Ectodermal cell (in vitro differentiated cells): ENCODE measurements at regions not wholly inside any gene's neighbourhood (a gene's known extent, or its start where the extent isn't known, plus 50 kb on each side); places are given as distances from the start of the nearest gene placed in this dataset.
"Not testable (repeated sequence)": the region's sequence is repeated elsewhere in the genome, so short reads cannot be mapped to it uniquely, and the experiment has no call there.

Source experiments
- H3K27ac ChIP-seq: 2 replicates; pipeline ENCODE4 v1.7.0; 2013; ENCODE audit warnings: mild to moderate bottlenecking, low read depth, low read length; ENCODE audit not compliant: insufficient read depth, poor library complexity, severe bottlenecking
- H3K27me3 ChIP-seq: 2 replicates; pipeline ENCODE4 v1.7.0; 2013; ENCODE audit warnings: mild to moderate bottlenecking, low read length; ENCODE audit not compliant: insufficient read depth, control insufficient read depth, poor library complexity, severe bottlenecking
- H3K36me3 ChIP-seq: one replicate; pipeline ENCODE4 v1.7.0; 2013; ENCODE audit warnings: low read length; ENCODE audit not compliant: control insufficient read depth, insufficient read depth
- H3K4me1 ChIP-seq: one replicate; pipeline ENCODE4 v1.7.0; 2013; ENCODE audit warnings: low read length; ENCODE audit not compliant: control insufficient read depth, insufficient read depth
- H3K4me3 ChIP-seq: 2 replicates; pipeline ENCODE4 v1.7.0; 2013; ENCODE audit warnings: low read depth, low read length, control low read depth; ENCODE audit not compliant: insufficient read depth
- H3K9me3 ChIP-seq: 2 replicates; pipeline ENCODE4 v1.7.0; 2013; ENCODE audit warnings: mild to moderate bottlenecking, low read length, moderate library complexity; ENCODE audit not compliant: control insufficient read depth
- WGBS, 2 experiments: methylation state at CpG; one replicate each; pipeline ENCODE4 v1.1.7; 2013; ENCODE audit warnings: missing lambda C conversion rate in 2 of 2; 5-methylcytosine and 5-hydroxymethylcytosine counted together

- WGBS, 2 experiments = 88 to 92% methylated on average over 8 to 10 of the region's 11 CpGs
- H3K27ac ChIP-seq, H3K4me3 ChIP-seq, H3K36me3 ChIP-seq, H3K4me1 ChIP-seq, H3K27me3 ChIP-seq, H3K9me3 ChIP-seq: not testable (repeated sequence)
Observed at GRCh38 chr16:29264080-29264837, 142.3 kb downstream of the NPIPB11 start.

DNA sequence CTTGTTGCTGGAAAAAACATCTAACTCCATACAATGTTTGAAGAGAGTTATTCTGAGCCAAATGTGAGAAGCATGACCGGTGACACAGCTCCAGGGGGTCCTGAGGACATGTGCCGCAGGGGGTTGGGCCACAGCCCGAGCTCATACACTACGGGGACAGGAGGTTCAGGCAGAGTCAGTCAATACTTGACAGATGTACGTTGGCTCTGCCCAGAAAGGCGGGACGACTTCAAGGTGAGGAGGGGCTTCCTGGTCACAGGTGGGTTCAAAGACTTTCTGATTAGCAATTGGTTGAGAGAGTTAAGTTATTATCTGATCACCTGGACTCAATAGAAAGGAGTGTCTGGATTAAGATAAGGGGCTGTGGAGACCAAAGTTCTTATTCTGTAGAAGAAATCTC lies 143.8 kb downstream of the NPIPB11 start:
- H3K36me3 ChIP-seq, H3K4me3 ChIP-seq, H3K27ac ChIP-seq, H3K4me1 ChIP-seq, H3K27me3 ChIP-seq, H3K9me3 ChIP-seq: not testable (repeated sequence)
- WGBS, 2 experiments = 93 to 96% methylated on average over 7 of the region's 7 CpGs

DNA sequence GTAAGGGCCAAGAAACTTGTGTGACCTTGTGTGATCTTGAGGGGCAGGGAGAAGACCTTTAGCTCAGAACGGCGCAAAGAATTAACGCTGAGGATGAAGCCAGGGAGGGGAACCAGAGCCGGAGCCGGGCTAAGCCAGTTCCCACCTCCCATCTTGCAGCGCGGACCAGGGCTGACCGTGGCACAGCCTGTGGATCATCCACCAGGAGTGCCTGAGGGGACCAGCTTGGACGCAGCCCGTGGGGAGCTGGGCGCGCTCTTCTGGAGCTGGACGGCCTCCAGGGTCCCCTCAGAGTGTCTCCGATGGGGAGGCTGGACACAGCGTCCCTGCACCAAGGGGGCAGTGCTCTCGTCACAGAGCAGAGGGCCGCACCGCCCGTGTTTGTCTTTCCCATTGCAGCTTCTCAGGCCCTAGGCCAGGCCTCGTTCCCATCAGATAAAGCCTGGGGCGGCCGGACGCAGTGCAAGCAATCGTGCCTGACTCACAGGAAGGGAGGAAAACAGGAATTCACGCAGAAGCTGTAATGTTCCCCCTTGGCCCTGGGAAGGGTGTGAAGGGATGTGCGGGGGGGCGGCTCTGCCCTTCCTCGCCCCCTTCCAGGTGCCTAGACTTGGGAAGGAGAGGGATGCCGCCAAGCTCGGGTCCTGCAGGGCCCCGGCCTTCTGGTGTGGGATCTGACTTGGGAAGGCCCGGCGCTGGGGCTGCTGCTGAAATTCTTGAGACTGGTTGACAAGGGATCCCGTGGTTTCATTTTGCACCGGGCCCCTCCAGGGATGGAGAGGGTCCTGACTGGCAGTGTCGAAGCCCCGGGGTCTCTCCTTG lies 144.9 kb downstream of the NPIPB11 start:
- not testable (repeated sequence) for H3K4me1 ChIP-seq, H3K27ac ChIP-seq, H3K27me3 ChIP-seq, H3K4me3 ChIP-seq, H3K36me3 ChIP-seq, H3K9me3 ChIP-seq
- WGBS, 2 experiments = 88 to 89% methylated on average over 28 to 29 of the region's 37 CpGs

DNA sequence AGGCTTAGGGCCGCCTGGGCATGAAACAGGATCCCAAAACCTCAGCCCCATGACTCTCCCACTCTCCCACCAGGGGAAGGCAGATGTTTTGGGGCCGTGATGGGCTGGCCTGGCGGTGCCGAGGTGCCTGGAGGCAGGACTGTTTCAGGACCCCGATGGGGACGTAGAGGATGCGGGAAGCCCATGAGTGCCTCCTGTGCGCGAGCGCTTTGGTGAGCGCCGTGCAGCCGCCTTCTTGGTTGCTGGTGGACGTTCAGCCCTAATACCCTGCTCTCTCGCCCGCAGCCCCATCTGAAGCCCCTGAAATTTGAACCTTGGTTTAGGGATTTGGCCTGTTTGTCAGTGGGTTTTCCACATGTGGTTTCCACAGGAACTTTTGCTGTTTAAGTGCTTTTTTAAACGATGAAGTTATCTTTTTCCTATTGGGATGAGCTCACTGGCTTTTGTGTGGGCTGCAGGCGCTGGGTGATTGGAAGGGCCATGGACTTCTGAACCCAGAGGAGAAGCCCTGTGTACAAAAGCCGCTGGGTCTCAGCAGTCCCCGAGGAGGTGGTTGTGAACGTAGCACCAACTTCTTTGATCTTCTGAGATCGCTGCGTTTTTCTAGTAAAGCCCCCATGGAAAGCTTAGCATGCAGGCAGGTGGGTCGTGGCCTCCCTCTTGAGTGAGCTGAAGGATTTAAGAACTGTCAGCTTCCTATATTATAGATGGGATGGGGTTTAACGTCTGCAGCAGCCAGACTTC lies 145.7 kb downstream of the NPIPB11 start:
- not testable (repeated sequence) for H3K27ac ChIP-seq, H3K27me3 ChIP-seq, H3K36me3 ChIP-seq, H3K4me3 ChIP-seq, H3K9me3 ChIP-seq, H3K4me1 ChIP-seq
- 90 to 96% methylated on average over 23 to 25 of the region's 25 CpGs for WGBS, 2 experiments

- WGBS, 2 experiments = 84 to 92% methylated on average over 19 to 25 of the region's 25 CpGs
- H3K9me3 ChIP-seq, H3K27ac ChIP-seq, H3K4me1 ChIP-seq, H3K4me3 ChIP-seq, H3K36me3 ChIP-seq, H3K27me3 ChIP-seq: not testable (repeated sequence)
Observed at GRCh38 chr16:29259635-29260457, 146.7 kb downstream of the NPIPB11 start.

DNA sequence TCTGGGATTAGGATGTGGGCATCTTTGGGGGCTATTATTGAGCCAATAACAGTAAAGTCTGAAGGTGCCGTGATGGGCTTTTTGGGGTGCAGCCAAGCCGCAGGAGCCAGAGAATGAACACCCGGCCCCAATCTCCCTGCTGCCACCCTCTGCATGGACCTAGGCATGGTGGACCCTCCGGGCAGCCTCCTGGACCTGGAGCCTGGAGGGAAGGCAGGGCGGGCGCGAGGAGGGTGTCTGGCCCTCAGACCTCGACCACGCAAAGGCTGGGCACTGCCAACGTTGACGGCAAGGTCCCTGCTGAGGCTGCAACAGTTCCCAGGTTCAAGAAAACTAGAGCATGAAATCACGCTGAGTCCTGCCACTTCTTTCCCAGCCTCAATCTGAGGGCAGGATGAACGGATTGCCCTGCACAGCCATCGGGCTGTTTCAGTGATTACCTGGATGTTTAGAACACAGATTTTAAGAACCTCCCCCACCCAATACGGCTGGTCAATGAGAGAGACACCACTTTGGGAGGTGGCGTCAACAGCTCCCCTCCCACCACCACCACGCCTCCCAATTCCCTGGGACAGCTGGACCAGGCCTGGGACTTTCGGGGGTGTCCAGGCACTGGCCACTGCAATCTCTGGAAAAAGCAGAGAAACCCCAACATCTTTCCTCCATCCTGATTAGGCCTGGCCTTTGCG lies 147.4 kb downstream of the NPIPB11 start:
- H3K9me3 ChIP-seq, H3K27ac ChIP-seq: not testable (repeated sequence)
- 93 to 94% methylated on average over 19 of the region's 19 CpGs for WGBS, 2 experiments

DNA sequence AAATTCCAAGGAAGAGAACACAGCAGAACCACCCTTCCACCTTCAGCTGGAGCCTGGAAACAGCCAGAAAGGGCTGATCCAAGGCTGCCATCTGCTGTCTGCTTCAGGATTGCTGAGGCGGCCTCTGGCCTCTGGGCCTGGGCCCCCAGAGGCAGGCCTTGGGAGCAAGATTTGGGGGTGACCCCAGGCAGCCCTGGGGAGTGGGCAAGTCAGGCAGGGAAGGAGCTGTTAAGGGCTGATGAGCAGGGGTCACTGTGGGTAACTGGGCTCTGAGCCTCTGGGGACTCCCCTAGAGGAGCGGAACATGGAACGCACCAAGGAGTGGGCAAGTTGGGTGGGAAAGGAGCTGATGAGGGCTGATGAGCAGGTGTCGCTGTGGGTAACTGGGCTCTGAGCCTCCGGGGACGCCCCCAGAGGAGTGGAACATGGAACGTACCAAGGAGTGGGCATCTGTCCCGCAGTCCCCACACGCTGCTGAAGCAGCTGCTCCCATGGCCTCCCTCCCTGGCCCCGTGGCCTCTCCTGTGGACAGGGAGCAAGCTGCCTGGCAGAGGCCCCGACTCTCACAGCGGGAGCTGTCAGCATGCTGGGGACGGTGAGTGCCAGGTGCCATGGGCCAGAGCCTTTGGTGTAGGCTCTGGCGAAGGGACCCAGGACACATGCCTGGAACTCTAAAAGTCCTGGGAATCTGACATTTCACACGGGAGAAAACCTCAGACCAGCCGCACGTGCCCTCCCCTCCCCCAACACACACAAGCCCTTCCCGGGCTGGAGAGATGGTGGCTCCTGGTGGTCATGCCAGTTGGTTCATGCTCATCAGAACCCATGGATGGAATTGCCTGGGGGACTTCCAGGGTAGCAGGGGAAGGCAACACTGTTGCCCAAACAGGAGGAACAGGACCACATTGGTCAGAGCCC lies 148.8 kb downstream of the NPIPB11 start:
- not testable (repeated sequence) for H3K27me3 ChIP-seq, H3K4me1 ChIP-seq, H3K4me3 ChIP-seq, H3K9me3 ChIP-seq, H3K36me3 ChIP-seq, H3K27ac ChIP-seq
- 84 to 87% methylated on average over 18 of the region's 18 CpGs for WGBS, 2 experiments

More for the DNA sequence above, 147.4 kb downstream of the NPIPB11 start:
- not testable (repeated sequence) for H3K4me1 ChIP-seq, H3K27me3 ChIP-seq, H3K36me3 ChIP-seq, H3K4me3 ChIP-seq

- Histone ChIP-seq H3K27me3 (no peaks in the 10 kb centered on the region), H3K4me1 (no peaks in the 10 kb centered on the region), H3K9me3 (no peaks in the 10 kb centered on the region), H3K4me3 (no peak overlapping the region), H3K27ac (no peak overlapping the region), H3K36me3 (no peaks in the 10 kb centered on the region)
- 91 to 92% methylated on average over 27 of the region's 27 CpGs for WGBS, 2 experiments
Observed at GRCh38 chr16:29256501-29256981, 150.0 kb downstream of the NPIPB11 start.

GRCh38 chr16:29255957-29256356 lies 150.6 kb downstream of the NPIPB11 start:
- not testable (repeated sequence) for H3K9me3 ChIP-seq, H3K4me3 ChIP-seq, H3K27ac ChIP-seq, H3K36me3 ChIP-seq, H3K27me3 ChIP-seq, H3K4me1 ChIP-seq
- 57 to 75% methylated on average over 4 to 6 of the region's 6 CpGs for WGBS, 2 experiments
